ENCODE measurements at regions not wholly inside any gene's neighbourhood (a gene's known extent, or its start where the extent isn't known, plus 50 kb on each side); places are given as distances from the start of the nearest gene placed in this dataset.
A peak's percentile ranks its signal among the peaks of the same experiment; 100 is the strongest.
"Not testable (repeated sequence)": the region's sequence is repeated elsewhere in the genome, so short reads cannot be mapped to it uniquely, and the experiment has no call there.

- no peak for DNase-seq
Observed at GRCh38 chr9:34907044-34907443, 51.0 kb upstream of the PHF24 start.

DNA sequence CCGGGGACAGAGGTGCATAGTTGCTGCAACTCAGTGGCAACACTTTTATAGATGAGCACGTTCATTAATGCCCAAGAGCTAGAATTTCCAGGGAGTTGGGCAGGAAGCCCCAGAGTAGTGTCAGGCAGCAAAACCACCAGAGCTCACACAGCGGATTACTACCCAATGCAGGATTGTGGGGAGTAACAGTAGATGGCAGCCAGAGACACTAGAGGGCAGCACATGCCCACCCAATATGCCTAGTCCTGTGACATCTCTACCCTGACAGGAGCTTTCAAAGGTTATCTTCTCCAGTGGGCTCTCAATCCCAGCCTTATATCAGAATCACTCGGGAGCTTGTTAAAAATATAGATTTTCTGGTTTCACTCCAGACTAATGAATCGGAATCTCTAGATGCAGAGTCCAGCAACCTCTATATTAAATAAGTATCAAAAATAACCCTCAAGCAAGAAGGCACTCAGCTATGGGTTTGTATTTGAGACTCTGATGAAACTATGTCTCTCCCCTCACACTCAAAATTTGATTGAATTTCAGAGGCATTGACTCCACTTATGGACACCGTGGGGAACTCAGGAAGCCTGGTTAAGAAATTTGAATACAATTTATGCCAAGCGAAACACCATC, 58.4 kb upstream of the PHF24 start:
- peak; percentile 48 for DNase-seq

DNA sequence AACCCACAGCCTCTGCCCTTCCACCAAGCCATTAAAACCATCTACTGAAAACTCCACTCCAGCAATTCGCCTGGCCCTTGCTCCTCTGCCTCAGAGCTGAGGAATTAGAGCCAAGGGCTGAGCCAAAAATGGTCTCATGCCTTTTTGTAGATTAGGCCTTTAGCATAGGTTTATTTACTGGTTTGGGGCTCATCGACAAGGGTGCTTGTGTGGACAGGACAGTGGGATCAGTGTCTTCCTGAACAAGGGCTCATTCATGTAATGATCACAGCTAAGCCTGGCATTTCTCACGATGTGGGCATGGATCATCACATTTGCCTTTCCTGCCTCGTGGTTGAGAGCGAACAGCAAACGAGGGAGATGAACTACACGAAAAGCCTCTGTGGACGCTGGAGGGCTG, 59.2 kb upstream of the PHF24 start:
- DNase-seq, result no peak

GRCh38 chr9:34896112-34896511, 62.0 kb upstream of the PHF24 start:
- no peak for DNase-seq

- no peak for DNase-seq
Observed at GRCh38 chr9:34892886-34893285, 65.2 kb upstream of the PHF24 start.

GRCh38 chr9:34891386-34891785, 66.7 kb upstream of the PHF24 start:
- no peak for DNase-seq

- no peak for DNase-seq
Observed at GRCh38 chr9:34887841-34888240, 70.2 kb upstream of the PHF24 start.

- no peak for DNase-seq
Observed at GRCh38 chr9:34884747-34885189, 73.3 kb upstream of the PHF24 start.

DNA sequence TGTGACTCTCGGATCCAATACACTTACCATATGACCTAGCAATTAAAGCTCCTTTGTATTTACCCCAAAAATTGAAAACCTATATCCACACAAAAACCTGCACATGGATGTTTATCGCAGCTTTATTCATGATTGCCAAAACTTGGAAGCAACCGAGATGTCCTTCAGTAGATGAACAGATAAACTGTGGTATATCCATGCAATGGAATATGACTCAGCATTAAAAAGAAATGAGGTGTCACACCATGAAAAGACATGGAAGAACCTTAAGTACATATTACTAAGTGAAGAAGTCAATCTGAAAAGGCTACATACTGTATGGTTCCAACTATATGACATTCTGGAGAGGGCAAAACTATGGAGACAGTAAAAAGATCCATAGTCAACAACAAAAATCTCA, 82.0 kb upstream of the PHF24 start:
- DNase-seq, result no peak

- peak; percentile 1 for DNase-seq
Observed at GRCh38 chr9:34869390-34869789, 88.7 kb upstream of the PHF24 start.

DNA sequence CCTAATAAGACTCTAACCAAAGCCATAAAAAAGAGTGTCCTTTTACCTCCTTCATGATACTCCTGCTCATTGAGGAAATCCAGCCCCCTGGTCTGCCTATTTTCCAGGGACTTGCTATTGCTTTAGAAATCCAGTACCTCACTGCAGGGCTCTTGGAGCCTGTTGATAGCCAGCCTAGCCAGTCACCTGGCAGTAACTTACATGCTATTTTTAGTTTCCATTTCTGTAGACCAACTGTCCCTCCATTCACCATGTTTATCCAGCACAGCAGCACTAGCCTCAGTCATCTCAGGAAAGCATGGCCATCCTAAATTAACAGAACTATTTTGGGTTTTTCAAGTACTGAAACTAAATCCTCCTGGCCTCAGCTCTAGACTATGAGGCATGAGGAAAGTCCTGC, 91.5 kb upstream of the PHF24 start:
- DNase-seq, result no peak

- DNase-seq, result no peak
Observed at GRCh38 chr9:34863426-34863825, 94.7 kb upstream of the PHF24 start.

- DNase-seq, result no peak
Observed at GRCh38 chr9:34862836-34863235, 95.2 kb upstream of the PHF24 start.

GRCh38 chr9:34862043-34862442, 96.0 kb upstream of the PHF24 start:
- no peak for DNase-seq

- DNase-seq, result not testable (repeated sequence)
Observed at GRCh38 chr9:34855016-34855415, 103.1 kb upstream of the PHF24 start.

DNA sequence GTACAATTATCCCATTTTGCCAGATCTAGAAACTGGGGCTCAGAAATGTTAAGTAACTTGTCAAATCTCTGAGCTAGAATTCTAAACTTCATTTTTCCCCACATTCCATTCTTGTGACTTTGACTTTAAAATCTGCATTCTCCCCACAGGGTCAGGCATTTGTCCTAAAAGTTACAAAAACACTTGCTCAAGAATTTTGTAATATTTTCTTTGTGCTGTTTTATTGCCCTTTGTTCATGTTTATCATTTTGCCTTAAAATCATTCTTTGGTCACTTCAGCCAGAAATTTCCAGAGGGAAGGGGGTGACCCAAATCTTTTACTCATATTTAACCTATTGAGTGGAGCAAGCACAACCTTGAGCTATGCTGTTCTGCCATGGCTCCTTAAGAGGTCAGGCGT, 120.1 kb upstream of the CCL21 start:
- no peak for DNase-seq

GRCh38 chr9:34826999-34827538, 117.1 kb upstream of the CCL21 start:
- DNase-seq, result no peak

GRCh38 chr9:34825775-34826174, 115.8 kb upstream of the CCL21 start:
- DNase-seq, result no peak

DNA sequence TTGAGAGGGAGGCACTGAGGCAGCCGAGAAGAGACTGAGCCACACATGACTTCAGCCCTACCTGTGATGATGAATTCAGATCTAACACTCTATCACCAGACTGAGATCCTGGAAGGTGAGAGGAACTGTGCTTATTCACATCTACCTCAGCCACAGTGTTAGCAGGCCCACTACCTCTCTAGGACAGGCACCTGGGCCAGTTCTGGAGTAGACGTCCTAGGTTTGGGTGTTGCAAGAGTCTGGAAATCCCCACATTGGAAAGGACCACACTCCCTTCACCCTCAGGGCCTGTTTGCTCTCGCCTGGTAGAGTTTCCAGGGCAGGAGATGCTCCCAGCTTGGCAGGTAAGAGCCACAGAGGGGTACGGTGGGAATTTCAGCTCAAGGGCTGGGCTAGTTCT, 113.8 kb upstream of the CCL21 start:
- DNase-seq, result no peak

DNA sequence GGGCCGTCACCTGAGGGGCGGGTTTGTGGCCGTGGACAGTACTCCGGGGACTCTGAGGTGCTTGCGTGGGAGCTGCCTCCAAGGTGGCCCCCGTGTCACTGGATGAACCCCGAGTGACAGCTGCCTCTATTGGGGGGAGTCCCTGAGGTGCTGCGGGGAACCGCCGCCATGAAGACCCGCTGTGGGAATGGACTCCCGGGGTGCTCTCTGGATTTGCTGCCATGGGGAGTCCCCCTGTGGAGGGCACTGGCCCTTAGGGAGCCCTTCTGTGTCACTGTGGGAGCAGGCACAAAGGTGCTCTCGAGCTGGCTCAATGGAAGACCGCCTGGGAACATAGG, 100.2 kb upstream of the CCL21 start:
- DNase-seq, result no peak

- no peak for DNase-seq
Observed at GRCh38 chr9:34809504-34810186, 99.7 kb upstream of the CCL21 start.

DNA sequence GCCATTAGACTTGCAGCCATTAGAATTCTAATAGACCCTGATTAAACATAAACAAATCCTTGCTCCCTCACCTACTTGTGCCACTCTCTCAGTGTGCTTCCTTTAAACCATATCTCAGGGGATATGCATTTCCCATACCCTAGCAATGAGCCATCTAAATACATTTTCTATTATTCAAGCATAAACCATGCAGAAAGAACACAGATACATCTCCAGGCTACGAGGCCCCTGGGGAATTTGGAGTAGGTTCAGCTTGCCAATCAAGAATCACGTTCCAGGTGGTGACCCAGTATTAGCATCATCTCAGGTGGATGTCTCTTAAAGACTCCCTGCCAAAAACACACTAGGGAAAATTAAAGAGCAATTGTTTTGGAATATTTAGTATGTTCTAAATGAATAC, 93.0 kb upstream of the CCL21 start:
- peak; percentile 71 for DNase-seq

GRCh38 chr9:34797367-34797766, 87.4 kb upstream of the CCL21 start:
- no peak for DNase-seq

GRCh38 chr9:34796924-34797323, 87.0 kb upstream of the CCL21 start:
- no peak for DNase-seq

- DNase-seq, result no peak
Observed at GRCh38 chr9:34793428-34793827, 83.5 kb upstream of the CCL21 start.
